Medulla oblongata (tissue), 1 donor: ENCODE measurements at regions not wholly inside any gene's neighbourhood (a gene's known extent, or its start where the extent isn't known, plus 50 kb on each side); places are given as distances from the start of the nearest gene placed in this dataset.

Source experiments
- DNase-seq: peaks from one replicate; pipeline ENCODE4 v3.0.0-alpha.2; 2015; ENCODE audit errors: extremely low spot score

- DNase-seq, result no peak
Observed at GRCh38 chr13:82698941-82699340, 1183.3 kb downstream of the SLITRK1 start.

DNA sequence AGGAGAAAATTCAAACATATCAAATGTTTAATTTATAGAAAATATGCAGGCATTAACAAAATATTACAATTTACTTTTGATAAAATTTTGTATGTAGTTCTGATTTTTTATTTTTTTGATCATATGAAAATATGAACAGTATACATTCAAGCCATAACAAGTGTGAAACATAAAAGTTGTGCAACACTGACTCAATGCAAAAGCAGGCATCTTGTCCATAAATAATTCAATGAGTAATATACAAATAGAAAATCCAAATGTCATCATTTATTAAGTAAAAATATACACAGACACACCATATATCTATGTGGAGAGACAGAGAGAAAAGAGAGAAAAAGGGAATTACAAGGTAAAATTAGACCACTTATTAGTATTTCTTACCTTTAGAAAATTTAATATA lies 1183.9 kb downstream of the SLITRK1 start:
- DNase-seq, result no peak

- DNase-seq, result no peak
Observed at GRCh38 chr13:82693607-82694006, 1188.7 kb downstream of the SLITRK1 start.

DNA sequence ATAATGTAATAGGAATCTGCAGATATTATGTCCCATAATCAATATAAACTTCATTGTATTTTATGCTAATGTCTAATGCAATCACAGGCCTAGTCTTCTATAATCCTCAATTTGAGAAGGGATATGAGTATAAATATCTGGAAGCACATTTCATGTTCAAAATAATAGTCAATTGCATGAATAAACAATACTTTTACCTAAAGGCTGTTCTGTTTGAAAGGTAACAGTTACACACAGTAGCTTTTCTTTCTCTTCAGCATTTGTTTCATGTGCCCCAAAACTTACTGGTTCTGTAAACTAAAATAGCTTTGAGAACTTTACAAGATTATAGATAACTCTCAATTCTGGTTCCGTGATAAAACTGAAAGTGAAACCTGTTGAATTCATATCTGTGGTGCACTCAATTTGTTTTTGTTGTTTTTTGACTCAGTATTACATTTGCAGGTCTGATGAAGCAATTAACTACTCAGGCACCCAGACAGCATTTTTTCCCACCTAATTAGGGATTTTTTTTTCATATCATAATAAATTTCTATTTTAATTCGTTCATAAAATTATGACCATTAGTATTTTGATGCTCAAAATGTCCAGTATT lies 1193.8 kb downstream of the SLITRK1 start:
- DNase-seq, result no peak

DNA sequence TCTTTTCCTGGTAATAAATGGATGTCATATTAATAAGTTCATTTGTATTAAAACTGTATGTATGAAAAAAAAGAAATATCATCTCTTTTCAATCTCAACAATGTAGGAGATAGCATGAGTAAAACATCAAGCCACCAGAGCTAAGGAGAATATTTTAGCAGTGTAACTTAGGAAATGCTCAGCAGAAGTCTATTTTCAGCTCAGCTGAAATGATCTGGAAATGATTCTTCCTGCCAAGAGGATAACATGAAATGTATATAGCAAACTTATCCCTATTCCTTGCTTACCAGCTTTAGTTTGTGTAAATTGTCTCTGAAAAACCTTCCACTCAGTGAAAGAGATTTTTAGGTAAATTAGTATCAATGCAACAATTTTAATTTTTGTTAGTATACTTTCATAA lies 1194.4 kb downstream of the SLITRK1 start:
- no peak for DNase-seq

GRCh38 chr13:82681535-82681934 lies 1200.7 kb downstream of the SLITRK1 start:
- DNase-seq, result no peak

- no peak for DNase-seq
Observed at GRCh38 chr13:82678052-82678451, 1204.2 kb downstream of the SLITRK1 start.

DNA sequence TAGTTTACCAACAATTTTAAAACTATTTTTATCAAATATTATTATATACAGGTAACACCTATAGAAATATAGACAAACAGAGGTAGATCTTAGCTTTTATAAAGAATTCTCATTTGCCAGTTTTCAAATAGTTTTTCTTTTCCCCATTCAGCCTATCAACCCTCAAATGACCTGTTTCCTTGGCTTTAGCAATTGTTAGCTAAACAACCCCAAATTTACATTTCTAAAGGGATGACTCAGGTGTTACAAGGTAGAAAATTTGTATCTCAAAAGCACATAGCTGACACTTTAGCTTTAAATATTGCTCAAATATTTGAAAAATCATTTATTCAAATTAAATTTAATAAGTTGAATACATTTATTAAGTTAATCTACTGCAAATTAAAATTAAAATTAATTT lies 1207.2 kb downstream of the SLITRK1 start:
- DNase-seq, result no peak

DNA sequence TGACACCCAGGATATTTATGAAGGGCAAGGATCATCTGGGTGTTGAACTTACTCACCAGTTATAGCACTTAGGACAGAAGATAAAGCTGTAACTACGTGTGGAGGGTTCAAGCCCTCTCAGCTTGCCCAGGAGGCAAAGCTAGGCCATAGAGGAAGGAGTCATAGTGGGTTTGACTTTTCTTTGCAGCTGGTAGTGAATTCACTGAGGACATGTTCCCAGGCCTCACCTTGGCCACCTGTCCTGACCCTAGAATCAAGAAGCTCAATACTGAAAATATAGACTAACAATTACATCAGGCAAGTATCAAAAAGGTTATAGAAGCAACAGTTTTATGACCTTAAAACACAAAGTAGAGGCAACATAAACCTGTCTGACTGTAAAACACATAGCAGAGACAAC lies 1207.7 kb downstream of the SLITRK1 start:
- DNase-seq, result no peak

GRCh38 chr13:82672248-82672647 lies 1210.0 kb downstream of the SLITRK1 start:
- no peak for DNase-seq

DNA sequence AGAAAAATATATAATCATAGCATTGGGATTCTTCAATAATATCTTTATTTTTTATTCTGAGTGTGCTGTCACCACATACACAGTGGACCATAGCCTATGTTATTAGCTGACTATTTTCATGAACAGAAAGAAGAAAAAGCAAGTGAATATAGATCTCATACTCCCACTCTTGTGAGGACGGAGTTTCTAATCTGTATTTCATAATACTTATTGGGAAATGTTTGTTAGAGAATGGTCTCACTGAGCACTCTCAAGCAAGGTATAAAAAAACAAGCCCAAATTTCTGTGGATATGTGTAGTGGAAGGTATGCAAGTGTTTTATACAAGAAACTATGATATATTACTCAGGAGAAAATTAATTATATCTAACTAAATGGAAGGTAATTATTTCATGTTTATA lies 1218.1 kb downstream of the SLITRK1 start:
- no peak for DNase-seq

DNA sequence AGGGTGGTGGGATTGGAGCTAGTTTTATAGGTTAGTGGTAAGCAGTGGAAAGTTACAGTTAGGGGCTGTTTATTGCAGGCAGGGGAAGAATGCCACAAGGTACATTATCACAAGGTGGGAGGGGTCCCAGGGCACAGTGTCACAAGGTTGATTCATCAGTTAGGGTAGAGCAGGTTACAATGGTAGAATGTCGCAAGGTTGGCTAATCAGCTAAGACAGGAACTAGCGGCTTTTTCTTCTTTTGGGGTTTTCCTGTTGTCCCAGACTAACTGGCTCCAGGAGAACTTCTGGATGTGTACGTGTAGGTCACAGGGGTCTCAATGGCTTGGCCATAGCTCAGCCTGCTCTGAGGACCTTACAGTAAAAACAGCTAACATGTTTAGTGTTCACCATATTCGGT lies 1221.1 kb downstream of the SLITRK1 start:
- DNase-seq, result no peak

- no peak for DNase-seq
Observed at GRCh38 chr13:82658811-82659210, 1223.5 kb downstream of the SLITRK1 start.

GRCh38 chr13:82657471-82657870 lies 1224.8 kb downstream of the SLITRK1 start:
- DNase-seq, result peak; percentile 30

DNA sequence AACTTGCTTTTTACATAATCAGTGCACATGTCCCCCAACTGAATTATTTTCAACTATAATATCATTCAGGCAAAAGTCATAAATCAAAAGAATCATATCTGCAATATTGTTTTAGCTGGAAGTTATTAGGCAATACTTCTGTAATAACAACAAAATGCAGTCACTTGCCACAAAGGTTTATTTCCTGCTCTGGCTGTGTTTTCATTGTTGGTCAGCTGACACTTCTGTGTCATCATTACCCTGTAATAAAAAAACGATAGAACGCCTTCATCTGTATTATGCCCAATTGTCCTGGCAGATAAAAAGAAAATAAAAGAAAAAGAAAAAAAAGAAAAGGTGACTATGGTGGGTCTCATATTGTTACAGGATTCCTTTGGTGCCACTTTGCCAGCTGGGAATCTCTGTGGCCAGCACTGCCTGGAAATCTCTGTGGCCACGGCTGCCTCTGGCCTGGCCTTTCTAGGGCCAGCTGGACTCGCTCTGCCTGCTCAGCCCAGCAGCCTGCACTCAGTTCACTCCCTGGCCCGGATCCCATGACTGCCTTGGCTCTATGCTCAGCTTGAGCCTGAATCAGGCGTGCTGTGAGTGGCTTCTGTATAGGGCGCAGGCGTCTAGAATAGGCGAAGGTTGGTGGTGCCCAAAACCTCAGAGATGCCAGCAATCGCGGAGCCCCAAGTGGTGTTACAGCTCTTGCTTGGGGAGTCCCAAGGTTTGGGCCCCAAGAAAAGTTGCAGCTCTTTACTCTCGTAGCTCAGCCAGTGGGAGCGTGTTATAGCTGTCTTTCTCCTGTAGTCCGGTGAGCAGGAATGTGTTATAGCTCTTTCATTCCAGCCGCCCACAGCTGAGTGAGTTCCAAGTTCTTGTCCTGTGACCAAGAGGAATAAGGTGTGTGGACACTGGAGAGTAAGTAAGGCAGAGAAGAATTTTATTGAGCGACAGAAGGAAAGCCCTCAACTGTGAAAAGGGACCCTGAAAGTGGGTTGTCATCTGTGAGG lies 1227.1 kb downstream of the SLITRK1 start:
- DNase-seq, result no peak

DNA sequence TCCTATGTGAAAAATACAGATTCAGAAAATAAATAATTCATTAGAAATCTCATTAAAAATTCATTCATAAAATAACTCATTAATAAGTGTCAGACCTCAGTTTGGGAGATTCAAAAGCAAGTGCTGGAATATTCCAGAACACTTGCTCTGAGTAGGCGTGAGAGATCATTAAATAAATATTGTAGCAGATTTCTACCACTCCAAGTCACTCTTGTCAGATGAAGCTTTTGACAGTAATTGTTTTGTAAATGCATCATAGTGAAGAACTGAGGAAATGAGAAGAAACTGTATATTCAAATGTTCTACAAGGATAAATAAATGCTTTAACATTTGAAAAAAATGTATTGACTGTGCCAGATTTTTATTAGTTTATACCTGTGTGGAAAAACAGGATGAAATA lies 1228.1 kb downstream of the SLITRK1 start:
- DNase-seq, result no peak

GRCh38 chr13:82647540-82647939 lies 1234.7 kb downstream of the SLITRK1 start:
- no peak for DNase-seq

GRCh38 chr13:82636119-82636518 lies 1246.2 kb downstream of the SLITRK1 start:
- DNase-seq, result no peak

DNA sequence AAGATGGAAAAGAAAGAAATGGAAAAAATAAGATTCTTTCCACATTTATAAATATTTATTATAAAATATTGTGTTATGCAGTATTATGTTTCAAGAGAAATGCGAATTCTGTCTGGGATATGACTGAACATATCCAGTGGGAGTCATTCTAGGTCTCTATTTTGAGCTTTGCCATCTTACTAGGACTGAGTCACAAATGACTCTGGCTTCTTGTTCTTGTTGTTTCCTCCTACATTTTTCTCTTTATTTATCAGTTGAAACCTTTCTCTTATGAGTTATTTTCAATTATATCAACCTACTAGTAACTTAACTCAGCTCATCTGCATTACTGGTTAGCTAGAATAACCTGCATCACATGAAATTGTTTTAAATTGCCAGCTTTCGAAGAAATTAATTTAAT lies 1247.3 kb downstream of the SLITRK1 start:
- DNase-seq, result no peak

GRCh38 chr13:82627183-82627582 lies 1255.1 kb downstream of the SLITRK1 start:
- DNase-seq, result no peak

- DNase-seq, result no peak
Observed at GRCh38 chr13:82625717-82626116, 1256.6 kb downstream of the SLITRK1 start.

- DNase-seq, result no peak
Observed at GRCh38 chr13:82615043-82615442, 1267.2 kb downstream of the SLITRK1 start.

DNA sequence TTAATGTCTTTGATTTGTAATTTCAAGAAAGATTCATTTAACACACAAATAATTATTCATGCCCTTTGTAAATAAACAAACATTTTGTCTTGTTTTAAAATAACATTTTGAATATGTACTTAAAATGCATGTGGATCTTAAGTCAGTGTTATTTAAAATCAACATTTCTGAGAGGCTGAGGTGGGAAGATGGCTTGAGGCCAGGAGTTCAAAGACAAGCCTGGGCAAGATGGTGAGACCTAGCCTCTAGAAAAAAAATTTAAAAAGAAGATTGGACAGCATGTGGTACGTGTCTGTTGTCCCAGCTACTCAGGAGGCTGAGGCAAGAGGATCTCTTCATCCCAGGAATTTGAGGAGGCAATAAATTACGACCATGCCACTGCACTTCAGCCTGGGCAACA lies 1268.2 kb downstream of the SLITRK1 start:
- DNase-seq, result no peak
